NCI-H82 (cell line): ENCODE measurements at regions not wholly inside any gene's neighbourhood (a gene's known extent, or its start where the extent isn't known, plus 50 kb on each side); places are given as distances from the start of the nearest gene placed in this dataset.
"Not testable (repeated sequence)": the region's sequence is repeated elsewhere in the genome, so short reads cannot be mapped to it uniquely, and the experiment has no call there.

ENCODE experiments used
- DNase-seq: peaks from one replicate; lab custom pipeline; 2025; lab: John Stamatoyannopoulos, UW

- no peak for DNase-seq
Measured at GRCh38 chr15:96818861-96819260, 488.4 kb downstream of the NR2F2 start.

DNA sequence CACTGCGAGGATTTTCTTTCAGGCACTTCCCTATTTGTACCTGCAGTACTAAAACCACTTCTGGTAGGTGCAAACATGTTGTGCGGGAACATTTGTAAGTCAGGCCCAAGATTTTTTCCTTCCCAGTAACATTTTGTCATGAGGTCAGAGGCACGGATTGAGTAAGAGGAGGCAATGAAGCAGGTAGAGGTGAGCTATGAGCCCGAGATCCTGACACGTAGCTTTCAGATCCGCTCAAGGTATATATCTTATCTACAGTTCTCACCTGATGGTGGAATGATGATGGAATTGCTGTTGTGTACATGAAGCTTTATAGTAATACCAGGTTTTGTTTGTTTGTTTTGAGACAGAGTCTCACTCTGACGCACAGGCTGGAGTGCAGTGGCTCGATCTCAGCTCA lies 497.5 kb downstream of the NR2F2 start:
- no peak for DNase-seq

GRCh38 chr15:96837241-96837970 lies 506.9 kb downstream of the NR2F2 start:
- no peak for DNase-seq

- no peak for DNase-seq
Measured at GRCh38 chr15:96838081-96838480, 507.6 kb downstream of the NR2F2 start.

DNA sequence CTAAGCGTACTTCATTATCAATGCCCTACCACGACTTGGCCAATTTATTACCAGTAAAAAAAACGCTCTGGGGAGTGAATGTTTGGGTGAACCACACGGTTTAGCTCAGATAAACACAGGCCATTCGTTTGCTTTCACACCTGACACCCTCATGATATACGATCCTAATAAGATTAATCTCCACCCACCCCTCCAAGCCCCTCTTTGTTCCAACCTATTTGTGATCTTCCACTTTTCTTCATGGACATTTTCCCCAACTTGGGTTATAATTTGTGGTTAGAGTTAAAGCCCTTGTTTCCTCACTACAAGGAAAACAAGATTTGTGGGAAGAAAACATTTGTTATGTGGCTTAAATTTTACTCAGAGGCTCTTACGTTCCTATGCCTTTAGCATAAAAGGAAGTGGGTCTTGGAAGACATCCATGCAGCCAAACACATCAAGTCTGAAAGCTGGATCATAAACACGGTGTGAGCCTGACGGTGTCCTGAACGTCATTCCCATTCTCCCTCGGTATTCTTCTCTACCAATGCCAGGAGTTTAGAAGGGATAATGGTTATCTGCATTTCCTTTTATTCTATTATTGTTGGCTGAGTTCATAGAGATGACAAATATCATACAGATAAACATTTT lies 518.9 kb downstream of the NR2F2 start:
- DNase-seq, result peak; percentile 65

DNA sequence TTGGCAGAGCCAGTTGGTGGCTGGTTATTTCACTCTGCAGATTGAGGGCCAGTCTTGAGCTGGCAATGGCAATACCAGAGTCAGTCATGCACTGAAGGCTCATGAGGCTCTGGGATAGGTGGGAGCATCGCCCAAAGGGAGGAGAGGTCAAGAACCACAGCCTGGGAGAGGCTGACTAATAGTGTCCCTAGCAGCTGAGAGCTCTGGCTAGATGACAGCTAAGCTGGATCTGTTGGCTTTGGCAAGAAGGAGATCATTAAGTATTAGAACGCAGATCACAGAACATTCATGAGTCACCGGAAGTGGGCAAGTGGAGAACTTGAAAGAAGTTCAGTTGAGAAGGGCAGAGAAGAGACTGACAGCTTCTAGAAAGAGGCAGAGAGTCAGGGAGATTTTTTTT lies 521.1 kb downstream of the NR2F2 start:
- no peak for DNase-seq

DNA sequence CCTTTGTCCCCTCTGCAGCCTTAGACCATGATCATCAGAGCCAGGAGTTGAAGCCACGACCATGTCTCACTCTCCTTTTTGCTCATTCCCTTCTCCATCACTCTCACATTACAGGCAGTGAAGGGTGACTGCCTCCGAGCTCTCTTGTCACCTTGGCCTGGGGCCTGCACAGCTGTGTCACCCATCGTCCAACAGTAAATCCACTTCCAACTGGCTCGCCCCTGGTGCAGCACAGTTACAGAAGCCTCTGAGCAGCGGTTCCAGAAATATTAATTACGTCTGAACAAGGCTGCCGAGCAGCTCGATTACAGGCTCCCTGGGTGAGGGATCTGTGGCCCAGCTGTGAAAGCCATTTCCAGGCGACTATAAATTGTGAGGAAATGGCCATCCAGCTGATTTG lies 528.2 kb downstream of the NR2F2 start:
- no peak for DNase-seq

DNA sequence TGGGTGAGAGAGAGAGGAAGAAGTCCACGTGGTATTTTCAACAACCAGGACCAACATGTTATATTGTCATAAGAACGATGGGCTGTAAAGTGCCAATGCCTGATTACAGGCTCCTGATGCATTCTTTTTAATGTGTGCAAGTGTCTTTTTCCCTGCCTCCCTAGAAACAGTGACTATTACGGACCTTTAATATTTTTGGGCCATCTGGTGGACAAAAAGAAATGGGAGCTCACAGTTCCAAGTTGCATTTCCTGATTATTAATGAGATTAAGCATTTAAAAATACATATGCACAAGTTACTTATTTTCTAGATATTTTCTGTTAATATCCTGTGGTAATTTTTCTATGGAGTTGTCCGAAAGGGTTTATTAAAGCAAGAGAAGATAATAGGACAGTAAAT lies 530.2 kb downstream of the NR2F2 start:
- DNase-seq, result no peak

- DNase-seq, result no peak
Measured at GRCh38 chr15:96867992-96868391, 537.5 kb downstream of the NR2F2 start.

- no peak for DNase-seq
Measured at GRCh38 chr15:96869122-96869521, 538.6 kb downstream of the NR2F2 start.

GRCh38 chr15:96869790-96870189 lies 539.3 kb downstream of the NR2F2 start:
- DNase-seq, result no peak

DNA sequence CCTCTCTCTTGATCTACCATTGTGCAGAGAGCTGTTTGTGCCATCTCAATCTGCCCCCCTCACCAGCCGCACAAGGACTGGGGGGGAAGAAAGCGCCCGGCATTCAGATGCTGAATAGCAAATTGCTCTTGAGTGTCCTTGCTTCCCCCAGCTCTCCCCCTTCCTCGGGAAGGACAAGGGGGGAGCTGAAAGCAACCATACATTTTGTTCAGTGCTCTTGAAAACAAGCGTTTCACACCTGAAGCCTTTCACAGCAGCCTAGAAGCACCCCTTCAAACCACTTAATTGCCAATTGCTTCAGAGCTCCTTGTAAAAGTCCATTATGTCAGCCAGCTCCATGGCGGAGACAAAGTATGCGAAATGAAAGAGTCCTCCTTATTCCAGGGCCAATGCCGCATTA lies 540.1 kb downstream of the NR2F2 start:
- no peak for DNase-seq

DNA sequence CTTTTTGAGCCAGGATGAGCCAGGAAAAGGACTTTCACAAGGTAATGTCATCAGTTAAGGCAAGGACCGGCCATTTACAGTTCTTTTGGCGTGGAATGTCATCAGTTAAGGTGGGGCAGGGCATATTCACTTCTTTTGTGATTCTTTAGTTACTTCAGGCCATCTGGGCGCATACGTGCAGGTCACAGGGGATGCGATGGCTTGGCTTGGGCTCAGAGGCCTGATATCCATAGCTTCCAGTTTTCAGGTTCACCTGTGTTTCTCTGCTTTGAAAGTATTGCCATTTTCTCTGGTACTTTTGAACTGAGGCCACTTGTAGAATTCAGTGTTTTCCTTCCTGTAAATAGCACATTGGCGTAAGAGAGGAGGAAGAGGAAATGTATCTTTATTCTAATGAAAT lies 546.9 kb downstream of the NR2F2 start:
- not testable (repeated sequence) for DNase-seq

DNA sequence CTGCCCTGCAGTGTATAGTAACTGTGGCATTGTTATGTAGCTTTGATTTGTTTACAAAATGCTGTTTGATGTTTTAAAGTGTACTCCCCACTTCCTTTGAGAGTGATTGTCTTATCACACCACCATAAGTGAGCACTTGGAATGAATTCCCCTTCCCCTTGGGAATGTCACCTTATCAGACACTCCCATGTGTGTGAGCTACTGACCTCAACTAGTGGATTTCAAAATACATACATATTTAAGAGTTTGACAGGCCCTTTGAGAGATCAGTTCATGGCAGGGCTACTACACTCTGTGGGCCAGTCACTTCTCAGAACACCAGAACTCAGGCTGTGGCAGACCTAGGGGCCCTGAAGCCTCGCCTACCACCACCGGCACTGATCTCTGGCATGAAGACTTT lies 547.6 kb downstream of the NR2F2 start:
- DNase-seq, result no peak

- DNase-seq, result no peak
Measured at GRCh38 chr15:96882121-96882772, 551.7 kb downstream of the NR2F2 start.

DNA sequence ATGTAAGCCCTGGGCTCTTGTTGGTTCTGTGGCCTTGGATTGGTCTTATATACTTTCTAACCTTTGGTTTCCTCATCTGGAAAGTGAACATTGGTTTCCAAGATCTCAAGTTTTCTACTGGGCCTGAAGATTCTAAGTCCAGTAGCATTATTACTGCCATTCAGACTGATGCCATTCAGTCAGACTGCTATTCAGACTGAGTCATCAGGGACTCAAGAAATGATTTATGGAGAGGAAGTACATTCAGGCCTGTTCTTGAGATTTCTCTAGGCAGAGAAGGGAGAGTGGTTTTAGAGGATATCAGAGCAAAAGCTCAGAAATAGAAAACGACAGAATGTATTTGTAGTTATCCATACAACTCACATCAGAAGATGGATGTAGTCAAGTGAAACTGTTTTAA lies 557.2 kb downstream of the NR2F2 start:
- DNase-seq, result no peak

DNA sequence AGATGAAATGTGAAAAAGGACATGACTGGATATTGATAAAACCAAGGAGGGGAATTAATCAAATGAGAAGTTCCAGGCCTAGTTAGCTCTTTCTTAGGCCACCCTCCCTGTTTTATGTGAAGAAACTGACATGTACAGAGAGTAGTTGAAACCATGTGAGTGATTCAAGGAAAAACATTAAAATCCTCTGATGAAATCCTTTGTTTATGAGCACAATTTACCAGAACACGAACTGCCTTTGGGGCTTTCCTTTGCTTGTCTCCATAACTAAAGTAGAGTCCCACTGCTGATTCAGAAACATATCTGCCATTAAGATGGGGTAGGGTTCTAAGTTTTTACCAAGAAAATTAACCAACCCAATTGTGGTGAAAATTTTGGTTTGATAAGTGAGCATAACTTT lies 558.3 kb downstream of the NR2F2 start:
- no peak for DNase-seq

DNA sequence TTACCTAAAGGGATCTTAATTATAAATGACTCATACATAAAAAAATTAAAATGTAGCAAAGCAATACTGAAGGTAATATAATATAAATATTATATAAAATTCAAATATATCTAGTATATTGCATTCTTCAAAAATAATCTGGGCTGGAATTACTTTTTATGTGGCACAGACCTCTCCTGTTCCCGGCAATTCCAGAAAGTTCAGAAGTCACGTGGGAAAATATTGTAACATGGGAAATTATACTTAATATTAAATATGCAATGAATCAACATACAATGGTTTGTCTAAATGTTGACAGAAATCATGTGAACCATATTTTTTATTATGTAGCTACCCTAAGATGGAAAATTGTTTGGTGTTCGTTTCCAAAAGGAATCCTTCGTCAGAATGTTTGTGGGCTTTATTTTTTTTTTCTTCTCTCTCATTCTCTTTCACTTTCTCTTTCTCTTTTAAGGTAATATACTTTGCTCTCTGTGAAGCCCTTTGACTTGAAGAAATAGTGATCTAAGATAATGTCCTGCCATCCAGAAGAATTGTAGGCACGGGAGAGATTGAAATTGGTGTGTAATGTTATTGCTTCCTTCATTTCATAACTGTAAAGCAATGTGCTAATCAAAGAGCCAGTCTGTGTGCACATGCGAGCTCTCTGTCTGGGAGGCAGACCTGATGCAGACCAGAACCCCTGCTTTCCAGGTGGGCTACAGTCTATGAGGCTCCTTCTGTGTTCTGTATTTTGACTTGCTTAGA lies 559.4 kb downstream of the NR2F2 start:
- no peak for DNase-seq

- DNase-seq, result peak; percentile 59
Measured at GRCh38 chr15:96891046-96891445, 560.5 kb downstream of the NR2F2 start.

DNA sequence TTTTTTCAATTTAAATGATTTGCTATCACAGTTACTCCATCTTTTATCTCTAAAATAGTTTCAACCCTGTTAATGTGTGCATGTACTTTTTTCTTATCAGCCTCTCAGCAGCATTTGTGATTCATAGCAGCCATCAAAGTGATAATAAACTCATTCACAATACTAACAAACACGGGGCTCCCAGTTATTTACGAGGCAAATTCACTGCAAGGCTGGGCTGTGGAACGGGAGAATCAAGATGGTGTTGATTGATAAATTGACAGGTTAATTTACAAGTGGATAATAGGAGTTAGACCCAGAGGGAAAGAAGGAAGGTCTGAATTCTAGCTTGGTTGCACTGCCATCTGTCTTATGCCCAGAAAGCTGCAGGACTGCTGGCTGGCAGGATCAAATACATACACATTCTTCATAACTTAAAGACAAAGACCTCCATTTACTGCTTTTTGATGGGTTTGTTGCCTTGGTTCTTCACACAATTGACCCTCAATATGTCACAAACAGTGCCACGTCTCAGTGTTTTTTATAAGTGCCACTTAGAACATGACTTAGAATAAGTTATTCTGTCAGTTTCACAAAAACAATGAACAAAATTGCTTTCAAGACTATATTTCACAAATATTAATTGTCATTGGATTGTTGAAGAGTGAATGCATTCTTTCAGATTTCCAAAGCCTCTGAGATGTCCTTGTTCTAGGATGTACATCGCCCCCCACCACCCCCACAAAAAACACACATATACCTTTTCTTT lies 562.8 kb downstream of the NR2F2 start:
- peak; percentile 68 for DNase-seq

GRCh38 chr15:96894659-96895058 lies 564.2 kb downstream of the NR2F2 start:
- no peak for DNase-seq

DNA sequence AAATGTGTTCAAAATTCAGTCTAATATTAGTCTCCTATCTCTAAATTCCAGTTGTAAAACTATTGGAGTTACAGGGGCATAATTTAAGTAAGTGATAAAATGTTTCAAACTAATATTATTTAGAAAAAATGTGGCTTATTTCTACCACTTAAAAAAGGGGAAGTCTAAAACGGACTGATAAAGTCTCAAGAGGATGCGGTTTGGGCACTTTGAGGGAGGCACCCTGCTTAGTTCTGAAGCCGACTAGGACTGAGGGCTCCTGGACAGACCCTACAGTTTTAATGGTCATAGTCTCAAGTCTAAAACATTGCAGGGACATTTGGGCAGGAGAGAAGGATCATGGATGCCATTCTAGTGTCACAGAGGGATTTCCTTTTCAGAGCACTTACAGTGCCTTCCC lies 566.3 kb downstream of the NR2F2 start:
- no peak for DNase-seq
